ENCODE measurements at regions not wholly inside any gene's neighbourhood (a gene's known extent, or its start where the extent isn't known, plus 50 kb on each side); places are given as distances from the start of the nearest gene placed in this dataset.

GRCh38 chr7:20963556-20964280, 177.0 kb upstream of the SP8 start:
- H3K4me3 ChIP-seq, result no peak overlapping the region
- no peaks in the 10 kb centered on the region for H3K36me3 ChIP-seq (replicated peaks in 1 of 2; ENCODE audit: insufficient read depth in 1 of 2, low read depth in 2 of 2)
- TF ChIP-seq CTCF (IDR thresholded peaks at IDR 0.05), result no peak
- no peak for TF ChIP-seq POLR2A (IDR thresholded peaks at IDR 0.05)
- H3K9me3 ChIP-seq, result no peaks in the 10 kb centered on the region
- ATAC-seq (no peak), DNase-seq (no peak)
- 33 to 43% methylated on average over 3 of the region's 3 CpGs for WGBS, 2 donors
- no peak overlapping the region for H3K27ac ChIP-seq
- intact Hi-C loops (cut with DNase I), result no loop called here
- H3K27me3 ChIP-seq, result no peaks in the 10 kb centered on the region
- no peaks in the 10 kb centered on the region for H3K4me1 ChIP-seq

GRCh38 chr7:20964281-20964918, 177.7 kb upstream of the SP8 start:
- ATAC-seq, result no peak
- WGBS, 2 donors, result 71 to 72% methylated on average over 5 of the region's 5 CpGs
- DNase-seq, result no peak
- no peak overlapping the region for H3K27ac ChIP-seq
- intact Hi-C loops (cut with DNase I), result no loop called here
- H3K4me3 ChIP-seq, result no peak overlapping the region
- TF ChIP-seq POLR2A (IDR thresholded peaks at IDR 0.05) (no peak), CTCF (IDR thresholded peaks at IDR 0.05) (no peak)
- no peaks in the 10 kb centered on the region for H3K9me3 ChIP-seq
- no peaks in the 10 kb centered on the region for H3K4me1 ChIP-seq
- H3K27me3 ChIP-seq, result no peaks in the 10 kb centered on the region
- no peaks in the 10 kb centered on the region for H3K36me3 ChIP-seq (replicated peaks in 1 of 2; ENCODE audit: insufficient read depth in 1 of 2, low read depth in 2 of 2)

GRCh38 chr7:20971219-20971618, 184.5 kb upstream of the SP8 start:
- Histone ChIP-seq H3K4me3 (no peak overlapping the region), H3K4me1 (no peaks in the 10 kb centered on the region), H3K27ac (no peak overlapping the region), H3K9me3 (no peaks in the 10 kb centered on the region), H3K27me3 (no peaks in the 10 kb centered on the region), H3K36me3 (replicated peaks in 1 of 2; ENCODE audit: insufficient read depth in 1 of 2, low read depth in 2 of 2) (no peaks in the 10 kb centered on the region)
- 52 to 56% methylated on average over 3 of the region's 3 CpGs for WGBS, 2 donors
- DNase-seq (no peak), ATAC-seq (no peak)
- no peak for TF ChIP-seq POLR2A (IDR thresholded peaks at IDR 0.05)
- no peak for TF ChIP-seq CTCF (IDR thresholded peaks at IDR 0.05)
- intact Hi-C loops (cut with DNase I), result no loop called here

GRCh38 chr7:20980232-20980631, 193.5 kb upstream of the SP8 start:
- Histone ChIP-seq H3K9me3 (no peaks in the 10 kb centered on the region), H3K4me3 (no peak overlapping the region), H3K4me1 (no peaks in the 10 kb centered on the region), H3K27ac (no peak overlapping the region), H3K27me3 (no peaks in the 10 kb centered on the region), H3K36me3 (replicated peaks in 1 of 2; ENCODE audit: insufficient read depth in 1 of 2, low read depth in 2 of 2) (no peaks in the 10 kb centered on the region)
- intact Hi-C loops (cut with DNase I), result no loop called here
- 23 to 27% methylated on average over 8 of the region's 8 CpGs for WGBS, 2 donors
- peak in 1 of 4 donors; percentile 41 for DNase-seq
- ATAC-seq, result no peak
- TF ChIP-seq CTCF (IDR thresholded peaks at IDR 0.05) (no peak), POLR2A (IDR thresholded peaks at IDR 0.05) (no peak)
